Calu3 (cell line): ENCODE measurements at regions not wholly inside any gene's neighbourhood (a gene's known extent, or its start where the extent isn't known, plus 50 kb on each side); places are given as distances from the start of the nearest gene placed in this dataset.
"Not testable (repeated sequence)": the region's sequence is repeated elsewhere in the genome, so short reads cannot be mapped to it uniquely, and the experiment has no call there.

Source experiments
- BruUV-seq: library from RNA; stranded (reverse); fragments of 400-500 nt; replicated peaks from 2 replicates; lab custom pipeline; 2021; lab: Mats Ljungman, UMichigan
- CTCF ChIA-PET: fragments of 300-600 bp; sonication (Branson Sonifier 250); formaldehyde crosslinking; loops from one replicate; lab custom pipeline; 2022; ENCODE audit warnings: antibody characterized with exemption; lab: Charles Lee
- DNase-seq: peaks from one replicate; pipeline ENCODE4 v3.0.0; 2022
- H3K27ac Mint-ChIP-seq: one replicate; pipeline ENCODE4 v1.8.0; 2022; ENCODE audit warnings: mixed read lengths; ENCODE audit not compliant: unreplicated experiment
- H3K27me3 Mint-ChIP-seq: one replicate; pipeline ENCODE4 v1.8.0; 2022; ENCODE audit warnings: mixed read lengths; ENCODE audit not compliant: unreplicated experiment
- H3K36me3 Mint-ChIP-seq: one replicate; pipeline ENCODE4 v1.8.0; 2022; ENCODE audit warnings: mild to moderate bottlenecking, moderate library complexity, mixed read lengths; ENCODE audit not compliant: insufficient read depth, unreplicated experiment
- H3K4me1 Mint-ChIP-seq: one replicate; pipeline ENCODE4 v1.8.0; 2022; ENCODE audit warnings: mild to moderate bottlenecking, low read depth, mixed read lengths; ENCODE audit not compliant: unreplicated experiment
- H3K4me3 Mint-ChIP-seq: one replicate; pipeline ENCODE4 v1.8.0; 2022; ENCODE audit warnings: mild to moderate bottlenecking, low read depth, moderate library complexity, mixed read lengths; ENCODE audit not compliant: unreplicated experiment
- H3K9me3 Mint-ChIP-seq: one replicate; pipeline ENCODE4 v1.8.0; 2022; ENCODE audit warnings: low read depth, mixed read lengths; ENCODE audit not compliant: unreplicated experiment
- intact Hi-C: fragments of 100-400 bp; cut with micrococcal nuclease; formaldehyde crosslinking; loops from one replicate; pipeline ENCODE4 v1.10.0; 2022; ENCODE audit not compliant: unreplicated experiment
- TF ChIP-seq, protein P1 (sequence below): fragments of 200-600 bp; IDR thresholded peaks from one replicate; pipeline ENCODE4 v1.8.0; 2022; ENCODE audit warnings: antibody characterized with exemption; ENCODE audit not compliant: unreplicated experiment

DNA sequence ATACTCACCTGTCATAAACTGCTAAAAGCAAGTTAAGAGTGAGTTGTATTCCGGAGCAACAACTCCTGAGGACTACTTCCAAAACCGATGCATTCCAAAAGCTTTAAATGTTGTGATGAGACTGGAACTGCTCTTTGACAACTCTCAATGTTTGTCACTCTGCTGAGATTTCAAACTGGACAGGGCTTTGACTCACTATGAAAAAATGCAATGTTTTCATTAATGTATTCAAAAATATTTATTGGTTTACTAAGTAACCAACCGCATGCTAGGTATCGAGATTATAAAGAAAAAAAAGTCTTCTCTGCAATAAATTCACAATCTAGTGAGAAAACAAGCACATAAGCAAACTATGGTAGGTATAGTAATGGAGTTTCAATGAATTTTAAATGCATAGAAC, 107.9 kb upstream of the GNAI1 start:
- CTCF ChIA-PET: no interaction called here
- no TSS peak for BruUV-seq
- Mint-ChIP-seq H3K4me3 (no peak overlapping the region), H3K9me3 (peaks cover 9% of the 10 kb centered on the region), H3K27ac (no peak overlapping the region), H3K4me1 (no peaks in the 10 kb centered on the region), H3K36me3 (no peaks in the 10 kb centered on the region), H3K27me3 (no peaks in the 10 kb centered on the region)
- no peak for DNase-seq
- intact Hi-C loops: no loop called here
- TF ChIP-seq, protein P1, sequence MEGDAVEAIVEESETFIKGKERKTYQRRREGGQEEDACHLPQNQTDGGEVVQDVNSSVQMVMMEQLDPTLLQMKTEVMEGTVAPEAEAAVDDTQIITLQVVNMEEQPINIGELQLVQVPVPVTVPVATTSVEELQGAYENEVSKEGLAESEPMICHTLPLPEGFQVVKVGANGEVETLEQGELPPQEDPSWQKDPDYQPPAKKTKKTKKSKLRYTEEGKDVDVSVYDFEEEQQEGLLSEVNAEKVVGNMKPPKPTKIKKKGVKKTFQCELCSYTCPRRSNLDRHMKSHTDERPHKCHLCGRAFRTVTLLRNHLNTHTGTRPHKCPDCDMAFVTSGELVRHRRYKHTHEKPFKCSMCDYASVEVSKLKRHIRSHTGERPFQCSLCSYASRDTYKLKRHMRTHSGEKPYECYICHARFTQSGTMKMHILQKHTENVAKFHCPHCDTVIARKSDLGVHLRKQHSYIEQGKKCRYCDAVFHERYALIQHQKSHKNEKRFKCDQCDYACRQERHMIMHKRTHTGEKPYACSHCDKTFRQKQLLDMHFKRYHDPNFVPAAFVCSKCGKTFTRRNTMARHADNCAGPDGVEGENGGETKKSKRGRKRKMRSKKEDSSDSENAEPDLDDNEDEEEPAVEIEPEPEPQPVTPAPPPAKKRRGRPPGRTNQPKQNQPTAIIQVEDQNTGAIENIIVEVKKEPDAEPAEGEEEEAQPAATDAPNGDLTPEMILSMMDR: no peak

DNA sequence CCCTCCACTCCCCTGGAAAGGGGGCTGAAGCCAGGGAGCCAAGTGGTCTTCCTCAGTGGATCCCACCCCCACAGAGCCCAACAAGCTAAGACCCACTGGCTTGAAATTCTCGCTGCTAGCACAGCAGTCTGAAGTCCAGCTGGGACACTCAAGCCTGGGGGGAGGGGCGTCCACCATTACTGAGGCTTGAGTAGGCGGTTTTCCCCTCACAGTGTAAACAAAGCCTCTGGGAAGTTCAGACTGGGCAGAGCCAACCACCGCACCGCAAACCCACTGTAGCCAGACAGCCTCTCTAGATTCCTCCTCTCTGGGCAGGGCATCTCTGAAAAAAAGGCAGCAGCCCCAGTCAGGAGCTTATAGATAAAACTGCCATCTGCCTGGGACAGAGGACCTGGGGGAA, 114.4 kb upstream of the GNAI1 start:
- H3K36me3 Mint-ChIP-seq, H3K4me3 Mint-ChIP-seq, H3K27me3 Mint-ChIP-seq, H3K27ac Mint-ChIP-seq, intact Hi-C loops, H3K4me1 Mint-ChIP-seq, BruUV-seq, CTCF ChIA-PET, H3K9me3 Mint-ChIP-seq: not testable (repeated sequence)
- peak; percentile 1 for DNase-seq

DNA sequence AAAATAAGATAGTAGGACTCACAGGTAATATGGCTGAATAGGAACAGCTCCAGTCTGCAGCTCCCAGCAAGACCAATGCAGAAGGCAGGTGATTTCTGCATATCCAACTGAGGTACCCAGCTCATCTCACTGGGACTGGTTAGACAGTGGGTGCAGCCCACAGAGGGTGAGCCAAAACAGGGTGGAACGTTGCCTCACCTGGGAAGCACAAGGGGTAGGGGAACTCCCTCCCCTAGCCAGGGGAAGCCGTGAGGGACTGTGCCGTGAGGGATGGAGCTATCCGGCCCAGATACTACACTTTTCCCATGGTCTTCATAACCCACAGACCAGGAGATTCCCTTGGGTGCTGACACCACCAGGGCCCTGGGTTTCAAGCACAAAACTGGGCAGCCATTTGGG, 114.8 kb upstream of the GNAI1 start:
- DNase-seq, H3K36me3 Mint-ChIP-seq, H3K4me1 Mint-ChIP-seq, H3K4me3 Mint-ChIP-seq, H3K9me3 Mint-ChIP-seq, H3K27ac Mint-ChIP-seq, CTCF ChIA-PET, H3K27me3 Mint-ChIP-seq, BruUV-seq: not testable (repeated sequence)
- intact Hi-C loops: loop anchor here (1.0 to 10.0 kb wide), 2 partner anchors 214 to 725 kb away; no protein-coding TSS in a partner anchor

DNA sequence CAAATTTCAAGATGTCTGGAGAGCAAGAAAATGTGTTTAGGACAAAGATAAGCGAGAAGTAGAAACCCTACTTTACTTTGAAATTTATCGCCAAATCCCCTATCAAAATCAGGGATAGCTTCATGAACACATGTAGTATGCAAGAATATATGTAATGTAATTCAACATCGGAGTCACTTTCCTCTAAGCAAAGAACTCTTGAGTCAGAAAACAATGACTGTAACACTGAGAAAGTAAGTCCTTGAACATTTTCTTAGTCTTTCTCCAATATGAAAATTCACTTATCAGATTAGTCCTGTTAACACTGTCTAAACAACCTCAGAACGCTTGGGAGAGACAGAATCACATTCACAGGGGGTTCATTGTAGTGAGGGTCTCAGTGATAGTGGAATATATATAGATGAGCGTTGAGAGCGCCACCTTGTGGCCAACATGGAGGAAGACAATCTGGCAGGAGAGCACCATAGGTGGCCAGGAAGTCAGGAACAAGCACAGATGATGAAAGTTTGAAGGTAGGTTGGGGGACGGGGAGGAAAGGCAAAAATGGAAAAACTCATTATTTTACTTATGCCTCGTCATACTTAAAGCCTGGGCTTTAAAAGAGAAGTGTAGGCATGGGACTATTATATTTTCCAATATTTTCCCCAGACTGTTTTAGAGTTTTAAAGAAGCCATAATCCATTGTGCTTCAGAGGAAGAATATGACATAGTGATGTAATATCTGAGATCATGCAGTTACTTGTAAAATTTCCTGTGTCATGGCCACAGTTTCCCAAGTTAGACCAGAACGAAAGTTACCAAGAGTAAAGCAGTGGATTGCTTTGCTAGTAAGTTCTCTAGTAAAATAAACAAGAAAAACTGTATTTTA, 115.5 kb upstream of the GNAI1 start:
- H3K9me3 Mint-ChIP-seq: peaks cover 9% of the 10 kb centered on the region
- no peaks in the 10 kb centered on the region for H3K27me3 Mint-ChIP-seq
- DNase-seq: peak; percentile 33
- H3K4me1 Mint-ChIP-seq: no peaks in the 10 kb centered on the region
- no peaks in the 10 kb centered on the region for H3K36me3 Mint-ChIP-seq
- H3K27ac Mint-ChIP-seq: no peak overlapping the region
- H3K4me3 Mint-ChIP-seq: no peak overlapping the region
- CTCF ChIA-PET: no interaction called here
- no TSS peak for BruUV-seq
- intact Hi-C loops: loop anchor here (1.0 to 10.0 kb wide), 2 partner anchors 213 to 724 kb away; no protein-coding TSS in a partner anchor
- TF ChIP-seq, protein P1: peak; percentile 47

DNA sequence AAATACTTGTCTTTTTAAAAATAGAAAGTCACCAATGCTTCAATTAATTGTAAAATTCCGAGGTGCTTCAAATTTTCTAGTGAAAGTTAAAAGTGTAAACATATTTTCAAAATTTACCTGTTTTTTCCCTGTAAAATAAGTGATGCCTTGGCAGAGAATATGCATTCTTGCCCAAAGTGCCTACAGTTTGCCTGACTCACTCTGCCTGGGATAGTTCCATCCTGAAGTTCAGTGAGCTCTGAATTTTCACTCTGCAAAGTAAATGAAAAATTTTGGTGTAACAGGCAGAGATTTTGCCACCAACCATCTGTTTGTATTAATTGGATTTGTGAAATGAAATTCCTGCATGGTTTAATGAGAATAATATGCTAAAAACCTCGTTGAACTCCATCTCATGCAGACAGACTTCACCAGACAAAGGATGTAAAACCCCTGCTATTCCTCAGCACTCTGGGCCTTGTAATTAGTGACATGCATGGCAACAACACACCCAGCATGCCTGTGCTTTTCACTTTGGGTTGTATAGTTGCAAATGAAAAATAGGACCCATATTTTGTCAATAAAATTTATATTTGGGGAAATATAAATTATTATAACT, 117.4 kb upstream of the GNAI1 start:
- intact Hi-C loops: loop anchor here (10.0 kb wide), 1 partner anchor 722 kb away; no protein-coding TSS in a partner anchor
- Mint-ChIP-seq H3K9me3 (peaks cover 1% of the 10 kb centered on the region), H3K4me1 (no peaks in the 10 kb centered on the region), H3K36me3 (no peaks in the 10 kb centered on the region), H3K4me3 (no peak overlapping the region), H3K27me3 (no peaks in the 10 kb centered on the region), H3K27ac (no peak overlapping the region)
- CTCF ChIA-PET: no interaction called here
- DNase-seq: no peak
- BruUV-seq: no TSS peak
- TF ChIP-seq, protein P1: no peak
